PC-9 (cell line): ENCODE measurements at regions not wholly inside any gene's neighbourhood (a gene's known extent, or its start where the extent isn't known, plus 50 kb on each side); places are given as distances from the start of the nearest gene placed in this dataset.

Experiments used
- EZH2 ChIP-seq: fragments of 200-600 bp; sonication (generic); IDR thresholded peaks from 2 replicates; pipeline ENCODE4 v1.8.0; 2017; ENCODE audit warnings: antibody characterized with exemption, low read depth
- TF ChIP-seq, protein P1 (sequence below): fragments of 200-600 bp; sonication (generic); conservative IDR thresholded peaks from 2 replicates; pipeline ENCODE4 v1.6.1; 2017; ENCODE audit warnings: mixed run types, antibody characterized with exemption, mild to moderate bottlenecking, moderate library complexity

DNA sequence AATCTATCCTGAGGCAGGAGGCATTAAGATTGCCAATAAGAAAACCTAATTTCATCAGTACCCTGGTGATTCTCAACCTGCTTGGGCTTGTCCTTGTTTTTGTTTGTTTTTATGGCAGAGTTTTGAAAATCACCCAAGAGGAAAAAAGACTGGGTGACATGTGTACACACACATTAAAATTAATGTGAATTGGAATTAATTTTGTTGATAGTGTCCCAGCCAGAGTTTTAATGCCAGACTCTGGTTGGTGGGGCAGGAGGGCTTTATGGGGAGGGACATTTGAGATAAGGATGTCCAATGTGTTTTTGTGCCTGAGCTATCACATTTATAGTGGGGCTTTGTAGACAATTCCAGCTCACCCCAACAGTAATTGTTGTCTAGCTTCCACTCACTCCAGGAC lies 184.6 kb downstream of the ID4 start:
- TF ChIP-seq, protein P1, sequence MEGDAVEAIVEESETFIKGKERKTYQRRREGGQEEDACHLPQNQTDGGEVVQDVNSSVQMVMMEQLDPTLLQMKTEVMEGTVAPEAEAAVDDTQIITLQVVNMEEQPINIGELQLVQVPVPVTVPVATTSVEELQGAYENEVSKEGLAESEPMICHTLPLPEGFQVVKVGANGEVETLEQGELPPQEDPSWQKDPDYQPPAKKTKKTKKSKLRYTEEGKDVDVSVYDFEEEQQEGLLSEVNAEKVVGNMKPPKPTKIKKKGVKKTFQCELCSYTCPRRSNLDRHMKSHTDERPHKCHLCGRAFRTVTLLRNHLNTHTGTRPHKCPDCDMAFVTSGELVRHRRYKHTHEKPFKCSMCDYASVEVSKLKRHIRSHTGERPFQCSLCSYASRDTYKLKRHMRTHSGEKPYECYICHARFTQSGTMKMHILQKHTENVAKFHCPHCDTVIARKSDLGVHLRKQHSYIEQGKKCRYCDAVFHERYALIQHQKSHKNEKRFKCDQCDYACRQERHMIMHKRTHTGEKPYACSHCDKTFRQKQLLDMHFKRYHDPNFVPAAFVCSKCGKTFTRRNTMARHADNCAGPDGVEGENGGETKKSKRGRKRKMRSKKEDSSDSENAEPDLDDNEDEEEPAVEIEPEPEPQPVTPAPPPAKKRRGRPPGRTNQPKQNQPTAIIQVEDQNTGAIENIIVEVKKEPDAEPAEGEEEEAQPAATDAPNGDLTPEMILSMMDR, result no peak
- no peak for TF ChIP-seq EZH2
